ENCODE measurements at regions not wholly inside any gene's neighbourhood (a gene's known extent, or its start where the extent isn't known, plus 50 kb on each side); places are given as distances from the start of the nearest gene placed in this dataset.
A peak's percentile ranks its signal among the peaks of the same experiment; 100 is the strongest.

DNA sequence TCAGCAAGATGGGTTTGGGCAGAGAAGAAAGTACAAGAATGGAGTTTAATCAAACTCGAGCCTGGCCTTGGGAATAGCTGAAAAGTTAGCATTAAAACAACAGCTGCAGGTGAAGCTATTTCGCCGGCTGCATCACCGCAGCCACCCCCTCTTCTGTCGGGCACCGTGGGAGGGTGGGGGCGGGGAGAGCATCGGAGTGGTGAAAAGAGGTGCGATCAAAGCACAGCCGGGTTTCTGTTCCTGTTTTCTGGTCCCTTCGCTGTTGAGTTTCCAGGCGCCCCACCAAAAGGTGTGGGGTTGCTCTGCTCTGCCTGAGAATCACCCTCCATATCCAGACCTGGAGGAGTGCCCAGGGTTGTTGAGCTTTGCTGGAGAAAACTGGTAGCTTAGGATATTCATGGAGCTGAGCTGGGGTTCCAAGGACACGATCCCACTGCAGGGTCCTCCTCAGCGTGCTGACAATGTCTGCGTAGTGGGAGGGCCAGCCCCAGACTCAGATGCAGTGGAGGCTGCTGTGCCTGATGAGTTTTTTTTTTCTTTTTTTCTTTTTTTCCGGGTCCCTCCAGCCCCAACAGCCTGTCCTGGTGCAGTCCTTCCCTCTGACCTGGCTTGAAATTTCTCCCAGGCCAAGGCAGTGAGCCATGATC lies 127.5 kb upstream of the C1orf174 start:
- H3K4me1 ChIP-seq: no peaks in the 10 kb centered on the region
- no peaks in the 10 kb centered on the region for H3K36me3 ChIP-seq
- H3K4me3 ChIP-seq: no peak overlapping the region
- TF ChIP-seq POLR2A (IDR thresholded peaks at IDR 0.05; ENCODE audit: low read depth) (no peak), EP300 (IDR thresholded peaks at IDR 0.05) (no peak), POLR2AphosphoS5 (IDR thresholded peaks at IDR 0.05) (no peak)
- TF ChIP-seq, protein P1, sequence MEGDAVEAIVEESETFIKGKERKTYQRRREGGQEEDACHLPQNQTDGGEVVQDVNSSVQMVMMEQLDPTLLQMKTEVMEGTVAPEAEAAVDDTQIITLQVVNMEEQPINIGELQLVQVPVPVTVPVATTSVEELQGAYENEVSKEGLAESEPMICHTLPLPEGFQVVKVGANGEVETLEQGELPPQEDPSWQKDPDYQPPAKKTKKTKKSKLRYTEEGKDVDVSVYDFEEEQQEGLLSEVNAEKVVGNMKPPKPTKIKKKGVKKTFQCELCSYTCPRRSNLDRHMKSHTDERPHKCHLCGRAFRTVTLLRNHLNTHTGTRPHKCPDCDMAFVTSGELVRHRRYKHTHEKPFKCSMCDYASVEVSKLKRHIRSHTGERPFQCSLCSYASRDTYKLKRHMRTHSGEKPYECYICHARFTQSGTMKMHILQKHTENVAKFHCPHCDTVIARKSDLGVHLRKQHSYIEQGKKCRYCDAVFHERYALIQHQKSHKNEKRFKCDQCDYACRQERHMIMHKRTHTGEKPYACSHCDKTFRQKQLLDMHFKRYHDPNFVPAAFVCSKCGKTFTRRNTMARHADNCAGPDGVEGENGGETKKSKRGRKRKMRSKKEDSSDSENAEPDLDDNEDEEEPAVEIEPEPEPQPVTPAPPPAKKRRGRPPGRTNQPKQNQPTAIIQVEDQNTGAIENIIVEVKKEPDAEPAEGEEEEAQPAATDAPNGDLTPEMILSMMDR (IDR thresholded peaks at IDR 0.05): no peak
- 49% methylated on average over 6 of the region's 16 CpGs for WGBS
- H3K27me3 ChIP-seq: peaks cover 0 to 74% (median under 1%) of the 10 kb centered on the region in 4 donors
- H3K27ac ChIP-seq (replicated peaks in 1 of 4): no peak overlapping the region
- intact Hi-C loops (cut with DNase I): no loop called here
- H3K9me3 ChIP-seq: peaks cover 0 to 13% (median 5%) of the 10 kb centered on the region in 4 donors
- no peak for DNase-seq (ENCODE audit: extremely low spot score)

DNA sequence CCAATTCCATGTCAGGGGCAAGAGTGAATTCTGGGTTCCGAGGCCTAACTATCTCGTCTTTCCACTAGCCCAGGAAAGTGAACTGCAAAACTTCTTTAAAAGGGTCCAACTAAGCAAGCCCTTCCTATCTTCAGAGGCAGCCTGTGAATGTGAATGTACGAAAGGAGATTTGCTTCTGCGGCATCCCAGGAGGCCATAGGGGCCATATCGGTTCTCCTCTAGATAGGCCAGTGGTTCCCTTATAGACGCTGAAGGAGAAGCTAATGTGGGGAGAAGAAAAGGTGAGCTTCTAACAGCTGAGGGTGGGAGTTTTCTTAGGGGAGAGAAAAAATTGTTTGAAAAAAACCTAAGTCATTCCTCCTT lies 128.0 kb upstream of the C1orf174 start:
- peaks cover 0 to 13% (median 5%) of the 10 kb centered on the region in 4 donors for H3K9me3 ChIP-seq
- intact Hi-C loops (cut with DNase I): no loop called here
- peak; percentile 62 for DNase-seq (ENCODE audit: extremely low spot score)
- peaks cover 0 to 74% (median 4%) of the 10 kb centered on the region in 4 donors for H3K27me3 ChIP-seq
- H3K4me3 ChIP-seq: no peak overlapping the region
- H3K4me1 ChIP-seq: no peaks in the 10 kb centered on the region
- H3K27ac ChIP-seq (replicated peaks in 1 of 4): no peak overlapping the region
- TF ChIP-seq POLR2AphosphoS5 (IDR thresholded peaks at IDR 0.05) (no peak), POLR2A (IDR thresholded peaks at IDR 0.05; ENCODE audit: low read depth) (no peak), EP300 (IDR thresholded peaks at IDR 0.05) (no peak)
- TF ChIP-seq, protein P1 (IDR thresholded peaks at IDR 0.05): no peak
- no peaks in the 10 kb centered on the region for H3K36me3 ChIP-seq
- WGBS: 80% methylated on average over 6 of the region's 6 CpGs

DNA sequence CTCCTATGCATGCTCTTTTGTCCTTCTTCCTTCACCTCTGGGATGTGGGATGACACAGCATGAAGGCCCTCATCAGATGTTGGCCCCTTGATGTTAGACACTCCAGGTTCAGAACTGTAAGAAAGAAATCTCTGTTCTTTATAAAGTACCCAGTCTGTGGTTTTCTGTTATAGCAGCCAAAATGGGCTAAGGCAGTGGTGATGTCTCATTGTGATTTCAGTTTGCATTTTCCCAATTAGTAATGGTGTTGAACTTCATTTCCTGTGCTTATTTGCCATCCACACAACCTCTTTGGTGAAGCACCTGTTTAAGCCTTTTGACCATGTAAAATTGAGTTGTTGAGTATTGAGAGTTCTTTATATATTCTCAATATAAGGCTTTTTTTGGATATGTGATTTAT lies 129.3 kb upstream of the C1orf174 start:
- TF ChIP-seq POLR2AphosphoS5 (IDR thresholded peaks at IDR 0.05) (no peak), POLR2A (IDR thresholded peaks at IDR 0.05; ENCODE audit: low read depth) (no peak), EP300 (IDR thresholded peaks at IDR 0.05) (no peak)
- TF ChIP-seq, protein P1 (IDR thresholded peaks at IDR 0.05): no peak
- Histone ChIP-seq H3K27me3 (peaks cover 0 to 84% (median 9%) of the 10 kb centered on the region in 4 donors), H3K4me3 (no peak overlapping the region), H3K27ac (replicated peaks in 1 of 4) (no peak overlapping the region), H3K36me3 (no peaks in the 10 kb centered on the region), H3K4me1 (no peaks in the 10 kb centered on the region), H3K9me3 (peaks cover 0 to 13% (median 5%) of the 10 kb centered on the region in 4 donors)
- intact Hi-C loops (cut with DNase I): no loop called here
- no peak for DNase-seq (ENCODE audit: extremely low spot score)

DNA sequence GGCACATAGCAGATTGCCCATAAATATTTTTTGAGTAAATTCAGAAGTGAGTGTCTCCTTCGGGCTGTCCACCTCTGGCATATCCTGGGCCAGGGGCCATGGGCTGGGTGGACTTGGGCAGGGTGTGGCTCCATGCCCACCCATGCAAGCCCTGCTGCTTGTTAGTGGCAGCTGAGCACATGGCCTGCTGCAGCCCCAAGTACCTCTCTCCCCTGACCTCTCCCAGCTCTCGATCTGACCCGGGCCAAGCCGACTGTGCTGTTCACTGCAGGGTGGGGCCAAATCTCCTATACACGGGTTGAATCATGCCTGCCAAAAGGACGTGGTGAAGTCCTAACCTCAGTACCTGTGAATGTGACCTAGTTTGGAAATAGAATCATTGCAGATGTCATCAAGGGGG lies 132.5 kb upstream of the C1orf174 start:
- 89% methylated on average over 6 of the region's 6 CpGs for WGBS
- no peak overlapping the region for H3K4me3 ChIP-seq
- peaks cover 0 to 63% (median 9%) of the 10 kb centered on the region in 4 donors for H3K27me3 ChIP-seq
- H3K27ac ChIP-seq (replicated peaks in 1 of 4): no peak overlapping the region
- H3K4me1 ChIP-seq: no peaks in the 10 kb centered on the region
- H3K9me3 ChIP-seq: peaks cover 0 to 13% (median 5%) of the 10 kb centered on the region in 4 donors
- TF ChIP-seq, protein P1 (IDR thresholded peaks at IDR 0.05): no peak
- TF ChIP-seq EP300 (IDR thresholded peaks at IDR 0.05): no peak
- no peak for TF ChIP-seq POLR2A (IDR thresholded peaks at IDR 0.05; ENCODE audit: low read depth)
- no peak for TF ChIP-seq POLR2AphosphoS5 (IDR thresholded peaks at IDR 0.05)
- intact Hi-C loops (cut with DNase I): no loop called here
- DNase-seq (ENCODE audit: extremely low spot score): peak; percentile 79
- H3K36me3 ChIP-seq: no peaks in the 10 kb centered on the region
